Esophagus squamous epithelium (tissue), 4 donors: ENCODE measurements at regions not wholly inside any gene's neighbourhood (a gene's known extent, or its start where the extent isn't known, plus 50 kb on each side); places are given as distances from the start of the nearest gene placed in this dataset.

Experiments
- CTCF ChIP-seq, 6 experiments: fragments of 450-650 bp in 4 of 6; fragments of 200-600 bp in 2 of 6; sonication (generic) in 2 of 6; IDR thresholded peaks; one replicate each; pipeline ENCODE4 v1.5.1; 2016 to 2019; ENCODE audit warnings: antibody characterized with exemption in 6 of 6, mild to moderate bottlenecking in 4 of 6, moderate library complexity in 4 of 6
- POLR2A ChIP-seq, 4 donors: fragments of 450-650 bp; IDR thresholded peaks; one replicate each; pipeline ENCODE4 v1.6.1; 2017; ENCODE audit warnings: antibody characterized with exemption in 4 of 4, mild to moderate bottlenecking in 4 of 4, moderate library complexity in 3 of 4

DNA sequence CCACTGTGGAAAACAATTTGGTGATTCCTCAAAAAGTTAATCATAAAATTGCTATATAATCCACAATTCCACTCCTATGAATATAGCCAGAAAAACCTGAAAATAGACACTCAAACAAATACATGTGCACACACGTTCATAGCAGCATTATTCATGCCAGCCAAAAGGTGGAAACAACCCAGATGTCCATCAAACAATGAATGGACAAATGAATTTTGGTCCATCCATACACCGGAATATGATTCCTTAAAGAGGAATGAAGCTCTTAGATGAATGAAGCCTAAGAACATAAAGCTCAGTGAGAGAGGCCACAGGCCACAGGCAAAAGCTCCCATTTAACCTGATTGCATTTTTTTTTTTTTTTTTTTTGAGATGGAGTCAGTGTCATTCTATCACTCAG is 114.6 kb upstream of the TNRC6C start:
- TF ChIP-seq CTCF (IDR thresholded peaks at IDR 0.05) (no peak), POLR2A (IDR thresholded peaks at IDR 0.05) (no peak)
